IMR-90 (cell line): ENCODE measurements at regions not wholly inside any gene's neighbourhood (a gene's known extent, or its start where the extent isn't known, plus 50 kb on each side); places are given as distances from the start of the nearest gene placed in this dataset.

ENCODE experiments used
- BHLHE40 ChIP-seq: fragments of 150-350 bp; IDR thresholded peaks from 2 replicates; pipeline ENCODE4 v1.6.1; 2016; ENCODE audit warnings: mild to moderate bottlenecking, low read depth, low read length
- CEBPB ChIP-seq: IDR thresholded peaks from 2 replicates; pipeline ENCODE4 v1.6.1; 2012; ENCODE audit warnings: low read depth, low read length, improper control_type of control experiment
- FOS ChIP-seq: fragments of 150-350 bp; IDR thresholded peaks from 2 replicates; pipeline ENCODE4 v1.6.1; 2016; ENCODE audit warnings: low read depth, low read length
- MAFK ChIP-seq: IDR thresholded peaks from 2 replicates; pipeline ENCODE4 v1.6.1; 2012; ENCODE audit warnings: low read depth, low read length, improper control_type of control experiment
- MAZ ChIP-seq: IDR thresholded peaks from 2 replicates; pipeline ENCODE4 v1.6.1; 2012; ENCODE audit warnings: low read depth, mild to moderate bottlenecking, low read length, improper control_type of control experiment, moderate library complexity, borderline replicate concordance
- MXI1 ChIP-seq: IDR thresholded peaks from 2 replicates; pipeline ENCODE4 v1.6.1; 2012; ENCODE audit warnings: low read depth, mild to moderate bottlenecking, low read length, moderate library complexity, borderline replicate concordance
- POLR2A ChIP-seq: IDR thresholded peaks from 2 replicates; pipeline ENCODE4 v1.6.1; 2012; ENCODE audit warnings: mild to moderate bottlenecking, low read depth, low read length
- RAD21 ChIP-seq: IDR thresholded peaks from 2 replicates; pipeline ENCODE4 v1.6.1; 2012; ENCODE audit warnings: low read length, improper control_type of control experiment
- SMC3 ChIP-seq: fragments of 150-350 bp; IDR thresholded peaks from 2 replicates; pipeline ENCODE4 v1.6.1; 2016; ENCODE audit warnings: low read depth, mild to moderate bottlenecking, antibody characterized with exemption, low read length, moderate library complexity
- TF ChIP-seq, protein P1 (sequence below): conservative IDR thresholded peaks from 2 replicates; pipeline ENCODE4 v1.5.1; 2012; ENCODE audit warnings: mild to moderate bottlenecking, low read depth, low read length, improper control_type of control experiment
- TF ChIP-seq, protein P2 (sequence below): fragments of 150-350 bp; IDR thresholded peaks from 2 replicates; pipeline ENCODE4 v1.6.1; 2017; ENCODE audit warnings: mild to moderate bottlenecking, antibody characterized with exemption, low read length, low read depth

DNA sequence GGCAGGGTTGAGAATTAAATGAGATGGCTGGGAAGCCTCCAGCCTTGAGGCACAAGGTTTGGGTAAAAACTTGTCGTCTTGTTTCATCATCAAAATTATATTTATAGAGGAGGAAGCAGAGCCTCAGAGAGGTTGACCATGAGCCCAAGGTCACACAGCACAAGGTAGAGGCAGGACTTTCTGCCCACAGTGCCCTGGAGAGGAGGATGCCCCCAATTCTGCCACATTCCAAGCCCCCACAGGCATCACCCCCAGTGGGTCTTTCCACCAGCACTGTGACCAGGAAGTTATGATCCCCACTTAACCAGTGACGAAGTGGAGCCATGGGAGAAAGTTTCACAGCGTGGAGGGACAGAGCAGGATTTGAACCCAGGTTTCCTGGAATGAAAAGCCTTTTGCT lies 400.0 kb downstream of the MATN1 start:
- no peak for TF ChIP-seq CEBPB
- TF ChIP-seq, protein P1, sequence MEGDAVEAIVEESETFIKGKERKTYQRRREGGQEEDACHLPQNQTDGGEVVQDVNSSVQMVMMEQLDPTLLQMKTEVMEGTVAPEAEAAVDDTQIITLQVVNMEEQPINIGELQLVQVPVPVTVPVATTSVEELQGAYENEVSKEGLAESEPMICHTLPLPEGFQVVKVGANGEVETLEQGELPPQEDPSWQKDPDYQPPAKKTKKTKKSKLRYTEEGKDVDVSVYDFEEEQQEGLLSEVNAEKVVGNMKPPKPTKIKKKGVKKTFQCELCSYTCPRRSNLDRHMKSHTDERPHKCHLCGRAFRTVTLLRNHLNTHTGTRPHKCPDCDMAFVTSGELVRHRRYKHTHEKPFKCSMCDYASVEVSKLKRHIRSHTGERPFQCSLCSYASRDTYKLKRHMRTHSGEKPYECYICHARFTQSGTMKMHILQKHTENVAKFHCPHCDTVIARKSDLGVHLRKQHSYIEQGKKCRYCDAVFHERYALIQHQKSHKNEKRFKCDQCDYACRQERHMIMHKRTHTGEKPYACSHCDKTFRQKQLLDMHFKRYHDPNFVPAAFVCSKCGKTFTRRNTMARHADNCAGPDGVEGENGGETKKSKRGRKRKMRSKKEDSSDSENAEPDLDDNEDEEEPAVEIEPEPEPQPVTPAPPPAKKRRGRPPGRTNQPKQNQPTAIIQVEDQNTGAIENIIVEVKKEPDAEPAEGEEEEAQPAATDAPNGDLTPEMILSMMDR, result no peak
- TF ChIP-seq BHLHE40, result no peak
- TF ChIP-seq, protein P2, sequence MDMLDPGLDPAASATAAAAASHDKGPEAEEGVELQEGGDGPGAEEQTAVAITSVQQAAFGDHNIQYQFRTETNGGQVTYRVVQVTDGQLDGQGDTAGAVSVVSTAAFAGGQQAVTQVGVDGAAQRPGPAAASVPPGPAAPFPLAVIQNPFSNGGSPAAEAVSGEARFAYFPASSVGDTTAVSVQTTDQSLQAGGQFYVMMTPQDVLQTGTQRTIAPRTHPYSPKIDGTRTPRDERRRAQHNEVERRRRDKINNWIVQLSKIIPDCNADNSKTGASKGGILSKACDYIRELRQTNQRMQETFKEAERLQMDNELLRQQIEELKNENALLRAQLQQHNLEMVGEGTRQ, result no peak
- TF ChIP-seq RAD21, result no peak
- TF ChIP-seq SMC3, result no peak
- TF ChIP-seq MAFK, result no peak
- TF ChIP-seq POLR2A, result no peak
- TF ChIP-seq MAZ, result no peak
- TF ChIP-seq FOS, result no peak
- no peak for TF ChIP-seq MXI1
